ENCODE measurements at regions not wholly inside any gene's neighbourhood (a gene's known extent, or its start where the extent isn't known, plus 50 kb on each side); places are given as distances from the start of the nearest gene placed in this dataset.

DNA sequence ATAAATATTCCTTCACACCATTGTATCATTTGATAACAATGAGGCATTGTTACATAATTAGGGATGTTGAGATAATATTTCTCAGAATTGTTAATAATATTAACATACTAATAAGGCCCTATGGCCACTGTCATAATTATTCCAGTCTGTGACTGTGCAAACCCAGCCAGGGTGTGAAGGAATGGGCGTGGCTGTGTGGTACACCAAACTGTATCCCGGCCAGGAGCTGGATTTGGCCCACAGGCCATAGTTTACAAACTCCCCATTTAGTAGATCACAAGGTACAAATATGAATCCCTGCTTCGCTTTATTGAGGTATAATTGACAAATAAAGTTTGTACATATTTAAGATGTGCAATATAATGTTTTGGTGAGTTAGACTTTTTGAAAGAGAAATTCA, 894.7 kb downstream of the C6orf118 start:
- H4K20me1 ChIP-seq (ENCODE audit: control insufficient read depth, insufficient read depth, low read depth, low read length): no peaks in the 10 kb centered on the region
- H3F3A ChIP-seq (ENCODE audit: control insufficient read depth, insufficient read depth): no peaks in the 10 kb centered on the region
- H3K4me1 ChIP-seq (ENCODE audit: control insufficient read depth, low read length): no peaks in the 10 kb centered on the region
- H3K27me3 ChIP-seq (ENCODE audit: control insufficient read depth, low read length): no peaks in the 10 kb centered on the region
- no peaks in the 10 kb centered on the region for H3K79me2 ChIP-seq (ENCODE audit: control insufficient read depth, low read length)
- no peak overlapping the region for H3K27ac ChIP-seq (ENCODE audit: low read depth, low read length)
- H3K36me3 ChIP-seq (ENCODE audit: control insufficient read depth, low read length): no peaks in the 10 kb centered on the region
- TF ChIP-seq CTCF (IDR thresholded peaks at IDR 0.05; ENCODE audit: low read depth, low read length, poor library complexity, severe bottlenecking) (no peak), EZH2phosphoT487 (IDR thresholded peaks at IDR 0.05; ENCODE audit: borderline replicate concordance, low read length) (no peak)
- no peak overlapping the region for H3K4me2 ChIP-seq (ENCODE audit: low read length)
- H3K4me3 ChIP-seq (ENCODE audit: low read length): no peak overlapping the region
- H3K9me3 ChIP-seq (ENCODE audit: control insufficient read depth, insufficient read depth, low read length): no peaks in the 10 kb centered on the region
- no peaks in the 10 kb centered on the region for H3K9me2 ChIP-seq (replicated peaks; ENCODE audit: control insufficient read depth, low read length)

DNA sequence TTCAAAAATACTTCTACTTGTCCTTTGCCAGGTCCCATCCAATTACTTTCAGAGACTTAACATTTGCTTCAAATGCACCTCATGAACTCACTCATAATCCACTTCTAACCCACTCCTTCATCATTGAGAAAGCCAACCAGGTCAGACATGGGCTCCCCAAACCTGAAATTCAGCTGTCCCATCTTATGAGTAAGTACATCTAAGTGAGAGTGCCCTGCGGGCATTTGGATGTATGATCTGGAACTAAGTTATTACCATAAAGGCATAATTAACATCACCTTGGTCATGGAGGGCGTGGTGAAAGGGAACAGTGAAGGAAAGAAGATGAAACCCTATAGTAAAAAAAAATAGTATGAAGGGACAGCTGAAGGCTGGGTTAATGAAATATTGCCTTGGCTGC, 896.8 kb downstream of the C6orf118 start:
- H3K79me2 ChIP-seq (ENCODE audit: control insufficient read depth, low read length): no peaks in the 10 kb centered on the region
- TF ChIP-seq EZH2phosphoT487 (IDR thresholded peaks at IDR 0.05; ENCODE audit: borderline replicate concordance, low read length) (no peak), CTCF (IDR thresholded peaks at IDR 0.05; ENCODE audit: low read depth, low read length, poor library complexity, severe bottlenecking) (no peak)
- no peaks in the 10 kb centered on the region for H3K36me3 ChIP-seq (ENCODE audit: control insufficient read depth, low read length)
- H3K9me2 ChIP-seq (replicated peaks; ENCODE audit: control insufficient read depth, low read length): no peaks in the 10 kb centered on the region
- no peaks in the 10 kb centered on the region for H4K20me1 ChIP-seq (ENCODE audit: control insufficient read depth, insufficient read depth, low read depth, low read length)
- H3K9me3 ChIP-seq (ENCODE audit: control insufficient read depth, insufficient read depth, low read length): no peaks in the 10 kb centered on the region
- no peak overlapping the region for H3K27ac ChIP-seq (ENCODE audit: low read depth, low read length)
- no peak overlapping the region for H3K4me2 ChIP-seq (ENCODE audit: low read length)
- H3K4me1 ChIP-seq (ENCODE audit: control insufficient read depth, low read length): no peaks in the 10 kb centered on the region
- H3K4me3 ChIP-seq (ENCODE audit: low read length): no peak overlapping the region
- H3F3A ChIP-seq (ENCODE audit: control insufficient read depth, insufficient read depth): no peaks in the 10 kb centered on the region
- H3K27me3 ChIP-seq (ENCODE audit: control insufficient read depth, low read length): no peaks in the 10 kb centered on the region

- Histone ChIP-seq H3K9me2 (replicated peaks; ENCODE audit: control insufficient read depth, low read length) (no peaks in the 10 kb centered on the region), H4K20me1 (ENCODE audit: control insufficient read depth, insufficient read depth, low read depth, low read length) (no peaks in the 10 kb centered on the region), H3K27me3 (ENCODE audit: control insufficient read depth, low read length) (no peaks in the 10 kb centered on the region), H3F3A (ENCODE audit: control insufficient read depth, insufficient read depth) (no peaks in the 10 kb centered on the region), H3K9me3 (ENCODE audit: control insufficient read depth, insufficient read depth, low read length) (peaks cover 4% of the 10 kb centered on the region; the same call in 1 of the 2 replicates), H3K4me1 (ENCODE audit: control insufficient read depth, low read length) (no peaks in the 10 kb centered on the region), H3K4me3 (ENCODE audit: low read length) (no peak overlapping the region), H3K79me2 (ENCODE audit: control insufficient read depth, low read length) (no peaks in the 10 kb centered on the region), H3K27ac (ENCODE audit: low read depth, low read length) (no peak overlapping the region), H3K4me2 (ENCODE audit: low read length) (no peak overlapping the region), H3K36me3 (ENCODE audit: control insufficient read depth, low read length) (no peaks in the 10 kb centered on the region)
- TF ChIP-seq EZH2phosphoT487 (IDR thresholded peaks at IDR 0.05; ENCODE audit: borderline replicate concordance, low read length): no peak
- TF ChIP-seq CTCF (IDR thresholded peaks at IDR 0.05; ENCODE audit: low read depth, low read length, poor library complexity, severe bottlenecking): no peak
Observed at GRCh38 chr6:164410017-164410416, 899.4 kb downstream of the C6orf118 start.
